ENCODE measurements at regions not wholly inside any gene's neighbourhood (a gene's known extent, or its start where the extent isn't known, plus 50 kb on each side); places are given as distances from the start of the nearest gene placed in this dataset.

- Histone ChIP-seq H3K27me3 (ENCODE audit: control insufficient read depth, low read length) (no peaks in the 10 kb centered on the region), H3F3A (ENCODE audit: control insufficient read depth, insufficient read depth) (no peaks in the 10 kb centered on the region), H4K20me1 (ENCODE audit: control insufficient read depth, insufficient read depth, low read depth, low read length) (no peaks in the 10 kb centered on the region), H3K4me1 (ENCODE audit: control insufficient read depth, low read length) (no peaks in the 10 kb centered on the region), H3K9me3 (ENCODE audit: control insufficient read depth, insufficient read depth, low read length) (no peaks in the 10 kb centered on the region), H3K36me3 (ENCODE audit: control insufficient read depth, low read length) (no peaks in the 10 kb centered on the region), H3K4me3 (ENCODE audit: low read length) (no peak overlapping the region), H3K27ac (ENCODE audit: low read depth, low read length) (no peak overlapping the region), H3K9me2 (replicated peaks; ENCODE audit: control insufficient read depth, low read length) (no peaks in the 10 kb centered on the region), H3K79me2 (ENCODE audit: control insufficient read depth, low read length) (no peaks in the 10 kb centered on the region), H3K4me2 (ENCODE audit: low read length) (no peak overlapping the region)
- TF ChIP-seq EZH2phosphoT487 (IDR thresholded peaks at IDR 0.05; ENCODE audit: borderline replicate concordance, low read length) (no peak), CTCF (IDR thresholded peaks at IDR 0.05; ENCODE audit: low read depth, low read length, poor library complexity, severe bottlenecking) (no peak)
Measured at GRCh38 chr3:148540851-148541250, 156.9 kb upstream of the AGTR1 start.

- no peaks in the 10 kb centered on the region for H4K20me1 ChIP-seq (ENCODE audit: control insufficient read depth, insufficient read depth, low read depth, low read length)
- no peak overlapping the region for H3K27ac ChIP-seq (ENCODE audit: low read depth, low read length)
- no peaks in the 10 kb centered on the region for H3K9me3 ChIP-seq (ENCODE audit: control insufficient read depth, insufficient read depth, low read length)
- no peaks in the 10 kb centered on the region for H3K36me3 ChIP-seq (ENCODE audit: control insufficient read depth, low read length)
- no peaks in the 10 kb centered on the region for H3K9me2 ChIP-seq (replicated peaks; ENCODE audit: control insufficient read depth, low read length)
- H3K4me3 ChIP-seq (ENCODE audit: low read length), result no peak overlapping the region
- no peaks in the 10 kb centered on the region for H3K79me2 ChIP-seq (ENCODE audit: control insufficient read depth, low read length)
- no peak overlapping the region for H3K4me2 ChIP-seq (ENCODE audit: low read length)
- H3F3A ChIP-seq (ENCODE audit: control insufficient read depth, insufficient read depth), result no peaks in the 10 kb centered on the region
- H3K27me3 ChIP-seq (ENCODE audit: control insufficient read depth, low read length), result no peaks in the 10 kb centered on the region
- TF ChIP-seq CTCF (IDR thresholded peaks at IDR 0.05; ENCODE audit: low read depth, low read length, poor library complexity, severe bottlenecking), result no peak
- no peak for TF ChIP-seq EZH2phosphoT487 (IDR thresholded peaks at IDR 0.05; ENCODE audit: borderline replicate concordance, low read length)
- H3K4me1 ChIP-seq (ENCODE audit: control insufficient read depth, low read length), result no peaks in the 10 kb centered on the region
Measured at GRCh38 chr3:148546959-148547358, 150.7 kb upstream of the AGTR1 start.

- Histone ChIP-seq H3F3A (ENCODE audit: control insufficient read depth, insufficient read depth) (no peaks in the 10 kb centered on the region), H3K27me3 (ENCODE audit: control insufficient read depth, low read length) (no peaks in the 10 kb centered on the region), H3K9me3 (ENCODE audit: control insufficient read depth, insufficient read depth, low read length) (no peaks in the 10 kb centered on the region), H3K9me2 (replicated peaks; ENCODE audit: control insufficient read depth, low read length) (no peaks in the 10 kb centered on the region), H3K27ac (ENCODE audit: low read depth, low read length) (no peak overlapping the region), H3K4me1 (ENCODE audit: control insufficient read depth, low read length) (no peaks in the 10 kb centered on the region), H3K4me3 (ENCODE audit: low read length) (no peak overlapping the region), H3K36me3 (ENCODE audit: control insufficient read depth, low read length) (no peaks in the 10 kb centered on the region), H3K79me2 (ENCODE audit: control insufficient read depth, low read length) (no peaks in the 10 kb centered on the region), H4K20me1 (ENCODE audit: control insufficient read depth, insufficient read depth, low read depth, low read length) (no peaks in the 10 kb centered on the region), H3K4me2 (ENCODE audit: low read length) (no peak overlapping the region)
- TF ChIP-seq CTCF (IDR thresholded peaks at IDR 0.05; ENCODE audit: low read depth, low read length, poor library complexity, severe bottlenecking) (no peak), EZH2phosphoT487 (IDR thresholded peaks at IDR 0.05; ENCODE audit: borderline replicate concordance, low read length) (no peak)
Measured at GRCh38 chr3:148551767-148552260, 145.9 kb upstream of the AGTR1 start.
